Activated CD4-positive, alpha-beta T cell treated with anti-CD3 and anti-CD28 coated beads for 1 hour (primary cell): ENCODE measurements at regions not wholly inside any gene's neighbourhood (a gene's known extent, or its start where the extent isn't known, plus 50 kb on each side); places are given as distances from the start of the nearest gene placed in this dataset.

Source experiments
- DNase-seq: peaks from one replicate; pipeline ENCODE4 v3.0.0-alpha.2; 2020

DNA sequence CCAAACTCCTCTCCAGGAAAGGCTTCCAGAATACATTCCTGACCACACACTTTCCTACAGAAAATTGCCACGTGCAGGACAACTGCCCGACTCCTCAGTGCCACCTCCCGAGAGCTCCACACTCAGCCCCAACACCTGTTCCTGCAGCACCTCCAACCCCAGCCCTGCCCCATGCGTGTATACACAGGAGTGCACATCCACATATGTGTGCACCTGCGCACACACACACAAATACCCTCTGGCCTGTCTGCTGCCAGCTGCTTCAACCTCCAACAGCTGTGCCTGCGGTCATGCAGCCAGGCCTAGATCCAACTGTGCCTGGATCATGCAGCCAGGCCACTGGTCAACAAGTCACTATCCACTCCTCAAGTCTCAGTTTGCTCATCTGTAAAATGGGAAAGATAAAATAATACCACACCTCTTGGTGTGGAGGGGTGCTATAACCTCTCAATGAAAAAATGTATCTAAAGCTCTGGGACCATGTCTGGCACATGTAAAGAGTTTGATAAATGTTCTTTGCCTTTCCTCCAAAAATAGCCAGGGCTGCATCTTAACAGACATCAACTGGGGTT is 152.1 kb upstream of the ID2 start:
- no peak for DNase-seq

GRCh38 chr2:8531481-8531880 is 150.4 kb upstream of the ID2 start:
- no peak for DNase-seq

GRCh38 chr2:8532438-8532837 is 149.4 kb upstream of the ID2 start:
- no peak for DNase-seq

- DNase-seq, result no peak
Measured at GRCh38 chr2:8533923-8534322, 147.9 kb upstream of the ID2 start.

GRCh38 chr2:8534386-8534728 is 147.5 kb upstream of the ID2 start:
- no peak for DNase-seq

DNA sequence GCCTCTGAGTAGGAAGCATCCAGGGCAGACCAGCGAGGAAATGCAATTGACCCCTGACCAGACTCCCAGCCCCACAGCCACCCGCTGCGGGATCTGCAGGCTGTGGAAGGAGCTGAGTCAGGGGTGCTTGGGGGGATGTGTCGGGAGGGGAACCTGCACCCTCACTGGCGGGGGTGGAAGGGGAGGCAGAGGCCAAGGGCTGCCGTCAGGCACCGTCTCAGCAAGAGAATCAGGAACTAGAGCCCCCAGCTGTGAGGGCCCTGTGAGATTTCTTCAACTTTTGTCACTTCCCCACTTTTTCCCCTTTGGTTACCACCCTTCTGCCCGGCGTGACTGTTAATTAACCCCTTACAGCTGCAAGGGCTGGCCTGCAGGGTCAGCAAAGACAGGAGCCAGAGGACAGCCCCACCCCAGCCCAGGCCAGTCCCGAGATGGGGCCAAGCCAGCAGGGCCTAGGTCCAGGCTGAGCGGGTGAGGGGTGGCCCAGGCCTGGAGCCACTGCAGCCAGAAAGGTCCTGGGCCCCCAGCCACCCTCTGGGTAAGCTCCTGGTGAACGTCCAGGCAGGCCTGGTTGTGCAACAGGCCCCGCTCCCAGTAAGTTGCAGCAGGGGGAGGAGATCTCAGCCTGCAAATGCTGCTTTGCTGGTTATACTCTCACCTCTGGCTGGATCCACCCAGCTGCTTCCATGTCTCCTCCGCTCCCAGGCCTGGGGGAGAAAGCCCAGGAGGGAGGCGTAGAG is 147.0 kb upstream of the ID2 start:
- no peak for DNase-seq

- DNase-seq, result no peak
Measured at GRCh38 chr2:8535469-8535795, 146.4 kb upstream of the ID2 start.

GRCh38 chr2:8535821-8536685 is 145.8 kb upstream of the ID2 start:
- DNase-seq, result no peak

- DNase-seq, result no peak
Measured at GRCh38 chr2:8536686-8537561, 144.9 kb upstream of the ID2 start.

GRCh38 chr2:8537562-8538155 is 144.2 kb upstream of the ID2 start:
- no peak for DNase-seq

DNA sequence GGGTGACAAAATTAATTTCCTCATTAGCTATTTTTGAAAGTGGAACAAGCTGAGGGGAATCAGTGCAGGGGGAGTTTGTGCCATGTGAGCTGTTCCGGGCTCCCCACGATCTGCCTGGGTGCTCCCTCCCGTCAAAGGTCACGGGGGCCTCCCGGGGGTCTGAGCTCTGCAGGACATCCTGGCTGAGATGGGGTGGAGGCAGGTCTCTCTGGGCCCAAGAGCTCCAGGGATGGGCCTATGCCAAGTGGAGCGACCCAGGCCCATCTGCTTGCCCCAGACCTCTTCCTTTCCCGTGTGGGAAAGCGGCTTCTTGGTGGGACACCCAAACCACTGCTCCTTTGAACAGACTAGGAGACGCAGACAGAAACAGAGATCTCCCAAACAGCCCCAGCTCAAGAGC is 143.3 kb upstream of the ID2 start:
- DNase-seq, result no peak

DNA sequence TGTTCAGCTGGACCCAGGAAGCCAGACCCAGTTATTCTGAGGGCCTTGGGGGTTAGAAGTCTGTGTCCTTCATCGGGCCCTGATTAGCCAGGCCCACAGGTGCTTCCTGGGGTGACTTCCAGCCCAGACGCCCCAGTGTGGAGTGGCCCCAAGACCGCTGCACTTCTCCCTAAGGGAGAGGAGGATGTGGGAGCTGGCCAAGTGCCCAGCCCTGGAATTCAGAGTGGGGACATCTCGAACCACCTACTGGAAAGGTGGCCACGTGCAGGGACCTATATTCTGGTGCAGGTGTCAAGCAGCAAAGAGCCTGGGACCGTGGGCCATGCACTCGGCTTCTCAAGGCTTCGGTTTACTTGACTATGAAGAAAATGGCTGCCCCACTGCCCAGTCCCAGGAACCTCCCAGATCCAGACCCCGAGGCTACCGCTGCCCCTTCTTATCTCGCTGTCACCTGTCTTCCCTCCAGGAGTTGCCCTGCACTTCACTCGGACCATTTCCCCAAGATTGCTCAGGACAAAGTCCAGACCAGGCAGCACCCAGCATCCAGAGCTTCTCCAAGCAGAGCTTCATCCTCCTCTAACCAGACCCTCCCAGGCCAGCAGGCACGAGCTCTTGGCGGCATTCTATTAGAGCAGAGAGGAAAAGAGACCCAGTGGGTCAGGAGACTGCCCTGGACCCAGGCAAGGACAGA is 142.8 kb upstream of the ID2 start:
- DNase-seq, result no peak

GRCh38 chr2:8539743-8540551 is 141.9 kb upstream of the ID2 start:
- no peak for DNase-seq

DNA sequence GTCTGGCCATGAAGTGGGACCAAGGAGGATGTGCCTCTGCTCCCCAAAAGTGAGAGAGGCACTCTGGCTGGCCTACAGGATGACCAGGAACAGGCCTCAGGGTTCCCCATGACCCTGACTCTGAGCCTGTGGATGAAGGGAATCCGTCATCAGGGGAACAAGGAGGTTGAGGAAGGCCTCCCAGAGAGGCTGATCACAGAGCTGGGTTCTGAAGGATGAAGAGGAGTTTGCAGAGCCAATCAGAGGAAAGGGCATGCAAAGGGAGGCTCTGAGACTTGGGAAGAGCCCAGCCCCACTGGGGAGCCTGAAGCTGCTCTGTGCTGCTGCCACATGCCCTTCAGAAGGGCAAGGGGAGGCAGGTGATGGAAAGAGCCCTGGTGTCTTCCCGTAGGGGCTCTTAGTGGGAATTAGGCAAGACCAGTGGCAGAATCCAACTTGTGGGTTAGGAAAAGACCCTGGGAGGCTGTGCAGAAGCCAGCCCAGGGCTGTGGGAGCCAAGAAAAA is 141.3 kb upstream of the ID2 start:
- no peak for DNase-seq

- DNase-seq, result no peak
Measured at GRCh38 chr2:8541223-8541622, 140.6 kb upstream of the ID2 start.

DNA sequence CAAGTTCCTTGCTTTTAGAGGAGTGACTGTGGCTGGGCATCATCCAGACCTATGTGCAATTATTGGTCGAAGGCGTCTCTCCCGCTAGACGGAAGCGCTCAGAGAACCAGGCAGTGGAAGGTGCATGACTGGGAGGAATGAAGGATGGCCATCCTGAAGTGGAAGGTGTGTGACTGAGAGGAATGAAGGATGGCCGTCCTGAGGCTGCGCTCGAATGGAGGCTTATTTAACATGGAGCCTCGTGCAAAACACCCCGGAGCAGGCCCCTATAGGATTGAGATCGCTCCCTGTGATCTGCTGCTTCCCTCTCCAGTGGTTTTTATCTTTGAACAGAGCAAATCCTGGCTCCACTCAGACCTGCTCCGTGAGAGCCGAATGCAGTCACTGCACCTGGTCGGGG is 140.2 kb upstream of the ID2 start:
- no peak for DNase-seq

- no peak for DNase-seq
Measured at GRCh38 chr2:8542381-8543059, 139.3 kb upstream of the ID2 start.

- DNase-seq, result no peak
Measured at GRCh38 chr2:8543060-8543382, 138.8 kb upstream of the ID2 start.

DNA sequence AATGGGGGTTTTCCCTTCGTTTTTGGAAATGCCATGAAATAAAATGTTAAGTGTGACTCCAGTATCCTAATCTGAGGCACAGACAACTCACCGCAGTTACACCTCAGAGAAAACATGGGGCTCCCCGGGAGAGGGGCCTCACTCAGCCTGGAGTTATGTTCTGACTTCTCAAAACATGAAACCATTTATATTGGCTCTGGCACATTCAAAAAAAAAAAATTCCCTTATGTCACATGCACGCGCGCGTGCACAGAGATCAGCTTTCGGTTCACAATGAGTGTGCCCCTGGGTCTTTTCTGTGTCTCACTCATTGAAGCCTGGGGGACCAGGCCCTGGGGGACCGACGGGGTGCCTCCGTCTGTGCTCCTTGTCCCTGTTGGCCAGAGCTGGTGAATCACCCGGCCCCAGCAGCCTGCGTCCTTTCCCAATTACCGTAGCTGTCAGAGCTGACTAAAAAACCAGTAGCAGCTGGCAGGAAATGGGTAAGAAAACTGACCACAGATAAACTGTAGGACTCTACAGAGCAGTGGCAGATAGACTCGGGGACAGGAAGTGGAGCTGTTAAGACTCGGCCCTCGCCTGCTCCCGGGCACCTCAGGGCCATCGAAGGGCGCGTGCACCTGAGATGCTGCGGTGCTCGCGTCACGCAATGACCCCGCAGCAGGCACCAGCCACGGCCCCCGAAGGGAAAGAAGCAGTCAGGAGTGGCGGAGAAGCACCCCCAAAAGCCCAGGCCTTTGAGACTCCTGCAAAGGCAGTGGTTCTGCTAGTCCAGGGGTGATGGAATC is 138.3 kb upstream of the ID2 start:
- DNase-seq, result no peak
